IMR-90 (cell line): ENCODE measurements at regions not wholly inside any gene's neighbourhood (a gene's known extent, or its start where the extent isn't known, plus 50 kb on each side); places are given as distances from the start of the nearest gene placed in this dataset.

Experiments used
- ATAC-seq: fragments of 200-7000 bp; cut with Tn5 transposase; 2 replicates; pipeline ENCODE4 v1.9.1; 2020; ENCODE audit warnings: low read depth, mild to moderate bottlenecking, moderate library complexity
- BruUV-seq: library from RNA; stranded (reverse); fragments of 400-500 nt; replicated peaks from 2 replicates; lab custom pipeline; 2021; lab: Mats Ljungman, UMichigan
- CTCF ChIA-PET: fragments of 300-600 bp; formaldehyde crosslinking; extraction: SDS; loops from one replicate; lab custom pipeline; 2021; ENCODE audit warnings: antibody characterized with exemption; lab: Yijun Ruan, JAX
- POLR2A ChIA-PET: fragments of 300-600 bp; sonication (Branson Sonifier 250); formaldehyde crosslinking; loops from one replicate; lab custom pipeline; 2022; ENCODE audit warnings: antibody characterized with exemption; ENCODE audit not compliant: unreplicated experiment; lab: Charles Lee
- DNase-seq: peaks from one replicate; pipeline ENCODE4 v3.0.0; 2013
- H2AFZ ChIP-seq: replicated peaks from 2 replicates; pipeline ENCODE3; 2013; ENCODE audit warnings: low read length, mild to moderate bottlenecking; ENCODE audit not compliant: poor library complexity
- H2AK5ac ChIP-seq: 2 replicates; pipeline ENCODE4 v1.6.1; 2013; ENCODE audit warnings: low read depth, low read length, inconsistent platforms
- H2AK9ac ChIP-seq: replicated peaks from 2 replicates; pipeline ENCODE3; 2013; ENCODE audit warnings: mild to moderate bottlenecking, low read depth, low read length, moderate library complexity; ENCODE audit not compliant: poor library complexity
- H2BK120ac ChIP-seq: 2 replicates; pipeline ENCODE4 v1.6.1; 2013; ENCODE audit warnings: low read depth, low read length, inconsistent platforms
- H2BK15ac ChIP-seq: 3 replicates; pipeline ENCODE4 v1.6.1; 2013; ENCODE audit warnings: low read depth, low read length, inconsistent platforms
- H2BK20ac ChIP-seq: 2 replicates; pipeline ENCODE4 v1.6.1; 2013; ENCODE audit warnings: low read depth, mild to moderate bottlenecking, inconsistent platforms, low read length, moderate library complexity
- H2BK5ac ChIP-seq: 2 replicates; pipeline ENCODE4 v1.6.1; 2013; ENCODE audit warnings: mild to moderate bottlenecking, low read depth, low read length, inconsistent platforms; ENCODE audit not compliant: poor library complexity, severe bottlenecking
- H3K14ac ChIP-seq: replicated peaks from 2 replicates; pipeline ENCODE4 v1.6.1; 2013; ENCODE audit warnings: low read depth, low read length, inconsistent platforms
- H3K18ac ChIP-seq: 2 replicates; pipeline ENCODE4 v1.6.1; 2013; ENCODE audit warnings: low read depth, low read length, control low read depth
- H3K23ac ChIP-seq: 2 replicates; pipeline ENCODE4 v1.6.1; 2013; ENCODE audit warnings: low read depth, low read length, inconsistent platforms
- H3K27ac ChIP-seq: 2 replicates; pipeline ENCODE4 v1.5.1; 2013; ENCODE audit warnings: mild to moderate bottlenecking, control low read depth, low read length; ENCODE audit not compliant: insufficient read depth
- H3K27me3 ChIP-seq: 2 replicates; pipeline ENCODE4 v1.6.1; 2013; ENCODE audit warnings: low read length; ENCODE audit not compliant: control insufficient read depth, insufficient read depth
- H3K36me3 ChIP-seq: 2 replicates; pipeline ENCODE4 v1.6.1; 2013; ENCODE audit warnings: low read length, mixed read lengths; ENCODE audit not compliant: control insufficient read depth, insufficient read depth
- H3K4ac ChIP-seq: 2 replicates; pipeline ENCODE4 v1.6.1; 2013; ENCODE audit warnings: low read depth, low read length, inconsistent platforms
- H3K4me1 ChIP-seq: 2 replicates; pipeline ENCODE4 v1.6.1; 2013; ENCODE audit warnings: low read length, mixed read lengths; ENCODE audit not compliant: control insufficient read depth, insufficient read depth
- H3K4me2 ChIP-seq: 2 replicates; pipeline ENCODE4 v1.6.1; 2013; ENCODE audit warnings: low read depth, mild to moderate bottlenecking, control low read depth, low read length, moderate library complexity
- H3K4me3 ChIP-seq: 2 replicates; pipeline ENCODE4 v1.5.1; 2013; ENCODE audit warnings: low read depth, mild to moderate bottlenecking, control low read depth, low read length, moderate library complexity; ENCODE audit not compliant: insufficient read depth
- H3K56ac ChIP-seq: 2 replicates; pipeline ENCODE4 v1.6.1; 2013; ENCODE audit warnings: low read length, inconsistent platforms; ENCODE audit not compliant: insufficient read depth; ENCODE audit errors: extremely low read depth
- H3K79me1 ChIP-seq, 2 experiments: 2 replicates each; pipeline ENCODE4 v1.6.1; 2013; ENCODE audit warnings: low read length in 2 of 2, inconsistent platforms in 1 of 2, low read depth in 1 of 2
- H3K9ac ChIP-seq: 2 replicates; pipeline ENCODE4 v1.6.1; 2013; ENCODE audit warnings: low read depth, low read length, control low read depth
- H3K9me1 ChIP-seq: 2 replicates; pipeline ENCODE4 v1.6.1; 2013; ENCODE audit warnings: low read length, inconsistent platforms; ENCODE audit not compliant: insufficient read depth
- H3K9me3 ChIP-seq: 2 replicates; pipeline ENCODE4 v1.6.1; 2013; ENCODE audit warnings: low read length; ENCODE audit not compliant: control insufficient read depth, insufficient read depth
- H4K20me1 ChIP-seq: 2 replicates; pipeline ENCODE4 v1.6.1; 2013; ENCODE audit warnings: low read length, inconsistent platforms; ENCODE audit not compliant: insufficient read depth
- H4K5ac ChIP-seq: 2 replicates; pipeline ENCODE4 v1.6.1; 2013; ENCODE audit warnings: mild to moderate bottlenecking, low read depth, low read length, control low read depth
- H4K8ac ChIP-seq, 2 experiments: 2 replicates each; pipeline ENCODE4 v1.6.1; 2013; ENCODE audit warnings: low read depth in 2 of 2, low read length in 2 of 2, control low read depth in 1 of 2, inconsistent platforms in 1 of 2
- H4K91ac ChIP-seq: 2 replicates; pipeline ENCODE4 v1.6.1; 2013; ENCODE audit warnings: low read depth, low read length, inconsistent platforms; ENCODE audit not compliant: insufficient read depth
- CEBPB ChIP-seq: IDR thresholded peaks from 2 replicates; pipeline ENCODE4 v1.6.1; 2012; ENCODE audit warnings: low read depth, low read length, improper control_type of control experiment
- POLR2A ChIP-seq: IDR thresholded peaks from 2 replicates; pipeline ENCODE4 v1.6.1; 2012; ENCODE audit warnings: mild to moderate bottlenecking, low read depth, low read length
- dilution Hi-C: fragments of 300-500 bp; cut with HindIII; formaldehyde crosslinking; loops from one replicate; pipeline ENCODE4 v1.14.3; 2018; ENCODE audit warnings: low sequenced_read_pairs; ENCODE audit not compliant: unreplicated experiment
- in situ Hi-C: fragments of 300-500 bp; cut with MboI; formaldehyde crosslinking; loops from 3 replicates; pipeline ENCODE4 v1.14.3; 2019; ENCODE audit warnings: low sequenced_read_pairs, inconsistent platforms, mixed read lengths
- intact Hi-C: fragments of 100-400 bp; cut with micrococcal nuclease; formaldehyde crosslinking; loops from 2 replicates; pipeline ENCODE4 v1.10.0; 2022
- TF ChIP-seq, protein P1 (sequence below): fragments of 150-350 bp; IDR thresholded peaks from 2 replicates; pipeline ENCODE4 v1.6.1; 2016; ENCODE audit warnings: low read depth, mild to moderate bottlenecking, low read length, moderate library complexity, borderline replicate concordance

DNA sequence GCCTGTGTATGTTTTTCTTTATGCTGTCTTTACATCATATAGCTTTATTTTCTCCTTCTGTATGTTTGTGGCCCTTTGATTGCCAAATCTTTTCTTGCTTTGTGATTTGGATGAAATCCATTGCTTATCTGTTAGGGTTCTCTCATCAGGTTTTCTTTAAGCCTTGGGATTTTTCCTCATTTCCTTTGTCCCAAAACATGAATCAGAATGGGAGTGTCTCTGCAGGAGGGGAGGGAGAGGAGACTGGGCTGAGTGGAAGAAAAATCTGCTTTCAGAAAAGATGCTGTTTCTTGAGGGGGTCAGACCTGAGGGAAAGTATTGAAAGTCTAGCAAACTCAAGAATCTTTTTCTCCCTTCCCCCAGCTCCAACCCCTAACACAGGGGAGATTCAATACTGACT, 758.0 kb upstream of the MMS22L start:
- ATAC-seq: no peak
- H2AK9ac ChIP-seq: no peak overlapping the region
- DNase-seq: no peak
- no peak overlapping the region for H4K5ac ChIP-seq
- no peak overlapping the region for H3K27ac ChIP-seq
- no peak overlapping the region for H3K4me3 ChIP-seq
- no peaks in the 10 kb centered on the region for H3K79me1 ChIP-seq
- H4K91ac ChIP-seq: no peak overlapping the region
- H3K18ac ChIP-seq: no peak overlapping the region
- no peak overlapping the region for H2AK5ac ChIP-seq
- no peak overlapping the region for H2AFZ ChIP-seq
- no peak overlapping the region for H3K4ac ChIP-seq
- H3K23ac ChIP-seq: no peak overlapping the region
- no peaks in the 10 kb centered on the region for H3K27me3 ChIP-seq
- no peak overlapping the region for H3K9ac ChIP-seq
- no TSS peak for BruUV-seq
- TF ChIP-seq POLR2A: no peak
- TF ChIP-seq CEBPB: no peak
- TF ChIP-seq, protein P1, sequence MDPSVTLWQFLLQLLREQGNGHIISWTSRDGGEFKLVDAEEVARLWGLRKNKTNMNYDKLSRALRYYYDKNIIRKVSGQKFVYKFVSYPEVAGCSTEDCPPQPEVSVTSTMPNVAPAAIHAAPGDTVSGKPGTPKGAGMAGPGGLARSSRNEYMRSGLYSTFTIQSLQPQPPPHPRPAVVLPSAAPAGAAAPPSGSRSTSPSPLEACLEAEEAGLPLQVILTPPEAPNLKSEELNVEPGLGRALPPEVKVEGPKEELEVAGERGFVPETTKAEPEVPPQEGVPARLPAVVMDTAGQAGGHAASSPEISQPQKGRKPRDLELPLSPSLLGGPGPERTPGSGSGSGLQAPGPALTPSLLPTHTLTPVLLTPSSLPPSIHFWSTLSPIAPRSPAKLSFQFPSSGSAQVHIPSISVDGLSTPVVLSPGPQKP: no peak
- no peak overlapping the region for H2BK5ac ChIP-seq
- intact Hi-C loops: no loop called here
- in situ Hi-C loops: no loop called here
- no peaks in the 10 kb centered on the region for H3K4me1 ChIP-seq
- H4K8ac ChIP-seq: no peak overlapping the region
- H3K56ac ChIP-seq: no peak overlapping the region
- CTCF ChIA-PET: no interaction called here
- H4K20me1 ChIP-seq: no peaks in the 10 kb centered on the region
- POLR2A ChIA-PET: no interaction called here
- H3K4me2 ChIP-seq: no peak overlapping the region
- dilution Hi-C loops: no loop called here
- no peaks in the 10 kb centered on the region for H3K36me3 ChIP-seq
- no peak overlapping the region for H2BK20ac ChIP-seq
- H3K9me1 ChIP-seq: no peaks in the 10 kb centered on the region
- H2BK120ac ChIP-seq: no peak overlapping the region
- H3K9me3 ChIP-seq: no peaks in the 10 kb centered on the region
- H2BK15ac ChIP-seq: no peak overlapping the region
- H3K14ac ChIP-seq: no peak overlapping the region
